ENCODE measurements at regions not wholly inside any gene's neighbourhood (a gene's known extent, or its start where the extent isn't known, plus 50 kb on each side); places are given as distances from the start of the nearest gene placed in this dataset.

- TF ChIP-seq CTCF (IDR thresholded peaks at IDR 0.05) = no peak
- no peak for TF ChIP-seq SIN3A (IDR thresholded peaks at IDR 0.05; ENCODE audit: borderline replicate concordance, insufficient read depth, low read depth, low read length)
Measured at GRCh38 chr14:101020834-101021370, 117.4 kb upstream of the RTL1 start.

Data from Panc1 (cell line).